HUES6 (cell line): ENCODE measurements at regions not wholly inside any gene's neighbourhood (a gene's known extent, or its start where the extent isn't known, plus 50 kb on each side); places are given as distances from the start of the nearest gene placed in this dataset.

Experiments
- H3K27ac ChIP-seq: 2 replicates; pipeline ENCODE4 v1.7.0; 2013; ENCODE audit warnings: low read depth, mild to moderate bottlenecking, low read length, inconsistent platforms
- H3K27me3 ChIP-seq: 2 replicates; pipeline ENCODE4 v1.6.1; 2013; ENCODE audit warnings: low read length; ENCODE audit not compliant: control insufficient read depth, insufficient read depth
- H3K36me3 ChIP-seq: 2 replicates; pipeline ENCODE4 v1.6.1; 2013; ENCODE audit warnings: low read length; ENCODE audit not compliant: control insufficient read depth, insufficient read depth
- H3K4me1 ChIP-seq: 2 replicates; pipeline ENCODE4 v1.6.1; 2013; ENCODE audit warnings: low read length; ENCODE audit not compliant: control insufficient read depth, insufficient read depth
- H3K4me3 ChIP-seq: 2 replicates; pipeline ENCODE4 v1.5.1; 2013; ENCODE audit warnings: low read depth, low read length
- H3K9ac ChIP-seq: one replicate; pipeline ENCODE4 v1.6.1; 2013; ENCODE audit warnings: mild to moderate bottlenecking, low read length
- H3K9me3 ChIP-seq: 2 replicates; pipeline ENCODE4 v1.6.1; 2013; ENCODE audit warnings: low read depth, low read length; ENCODE audit not compliant: control insufficient read depth, insufficient read depth

DNA sequence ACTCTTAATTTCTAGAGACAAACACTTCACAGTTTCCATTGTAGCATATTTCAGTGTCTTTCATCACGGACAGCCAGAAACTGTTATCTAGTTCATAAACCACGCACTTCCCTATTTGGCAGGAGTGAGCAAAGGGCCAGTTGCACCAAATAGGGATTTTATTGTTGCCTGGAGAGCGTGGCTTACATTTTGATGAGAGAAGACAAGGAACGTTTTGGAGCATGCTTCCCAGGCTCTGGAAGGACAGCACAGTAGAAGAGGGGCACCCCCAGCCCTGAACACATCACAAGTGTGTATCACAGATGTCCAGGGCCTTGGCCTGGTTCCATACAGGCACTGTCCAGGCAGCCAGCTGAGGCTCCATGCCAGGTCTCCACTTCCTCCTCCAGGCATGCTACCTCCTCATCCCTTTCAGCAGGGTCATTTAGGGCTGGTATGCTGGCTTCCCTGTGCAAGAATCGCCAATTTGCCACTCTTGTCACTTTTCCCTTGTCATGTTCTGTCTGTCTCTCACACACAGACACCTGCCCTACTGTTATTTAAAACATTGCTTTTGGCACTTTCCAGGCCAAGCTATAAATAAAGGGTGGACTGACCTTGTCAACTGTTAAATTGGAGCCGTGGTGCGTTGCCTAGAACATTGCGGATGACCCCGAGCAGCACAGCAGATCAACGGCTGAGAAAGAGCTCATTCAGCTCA is 235.0 kb upstream of the GMDS start:
- Histone ChIP-seq H3K4me1 (no peaks in the 10 kb centered on the region), H3K27ac (no peak overlapping the region), H3K9me3 (peaks cover 28% of the 10 kb centered on the region), H3K4me3 (no peak overlapping the region), H3K36me3 (no peaks in the 10 kb centered on the region), H3K9ac (no peak overlapping the region), H3K27me3 (no peaks in the 10 kb centered on the region)

DNA sequence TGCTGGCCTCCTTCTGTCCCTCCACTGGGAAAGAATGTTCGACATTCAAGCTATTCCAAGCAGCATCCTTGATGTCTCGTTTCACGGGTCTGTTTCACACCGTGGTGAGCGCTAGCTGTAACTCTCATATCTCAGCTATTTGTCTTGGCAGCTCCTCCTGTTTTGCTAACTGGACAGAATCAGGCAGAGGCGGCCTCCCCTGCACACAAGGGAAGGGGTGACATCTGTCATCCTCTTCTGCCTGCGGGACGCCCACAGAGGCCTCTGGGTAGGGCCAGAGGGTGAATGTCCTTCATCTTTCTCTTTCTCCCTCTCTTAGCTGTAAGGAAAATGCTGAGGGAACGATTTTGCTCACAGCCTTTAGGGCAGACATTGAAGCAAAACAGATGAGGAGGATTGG is 232.8 kb upstream of the GMDS start:
- Histone ChIP-seq H3K9me3 (peaks cover 18% of the 10 kb centered on the region), H3K4me1 (no peaks in the 10 kb centered on the region), H3K9ac (no peak overlapping the region), H3K27ac (no peak overlapping the region), H3K36me3 (no peaks in the 10 kb centered on the region), H3K4me3 (no peak overlapping the region), H3K27me3 (no peaks in the 10 kb centered on the region)

DNA sequence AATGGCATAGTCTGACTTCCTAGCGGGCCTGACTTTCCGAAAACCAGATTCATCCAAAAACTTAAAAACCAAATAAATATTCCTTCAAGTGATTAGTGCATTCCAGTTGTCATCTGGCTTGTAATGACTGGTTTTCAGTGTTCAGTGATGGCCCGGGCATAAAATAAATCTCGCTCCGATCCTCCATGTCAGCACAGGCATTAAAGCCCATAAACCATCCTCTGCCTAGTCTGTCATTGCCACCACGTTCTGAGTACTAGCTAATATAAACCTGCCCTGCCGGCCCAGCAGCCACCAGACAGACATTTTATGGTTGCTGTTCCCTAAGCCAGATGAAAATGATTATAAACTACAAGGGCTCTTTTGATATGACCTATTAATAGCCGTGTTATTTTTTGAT is 232.3 kb upstream of the GMDS start:
- Histone ChIP-seq H3K4me3 (no peak overlapping the region), H3K9me3 (peaks cover 14% of the 10 kb centered on the region), H3K27ac (no peak overlapping the region), H3K4me1 (no peaks in the 10 kb centered on the region), H3K9ac (no peak overlapping the region), H3K27me3 (no peaks in the 10 kb centered on the region), H3K36me3 (no peaks in the 10 kb centered on the region)

DNA sequence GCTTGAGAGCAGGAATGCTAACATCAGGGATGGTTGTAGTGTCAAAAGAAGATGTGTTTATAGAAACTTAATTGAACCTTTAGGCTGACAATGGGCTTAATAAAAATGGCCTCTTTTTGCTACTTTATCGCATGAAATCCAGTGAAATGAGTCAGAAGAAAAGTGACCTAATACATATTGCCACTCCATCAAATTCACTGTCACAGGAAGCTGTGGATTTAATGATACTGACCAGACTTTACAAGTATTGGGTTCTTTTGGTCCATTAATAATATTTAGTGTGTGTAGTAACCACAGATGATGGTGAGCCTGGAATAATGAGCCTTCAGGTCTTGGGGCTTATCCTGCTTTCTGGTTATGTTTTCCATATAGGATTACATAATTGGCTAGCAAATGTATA is 231.8 kb upstream of the GMDS start:
- H3K27ac ChIP-seq = no peak overlapping the region
- no peak overlapping the region for H3K4me3 ChIP-seq
- no peaks in the 10 kb centered on the region for H3K4me1 ChIP-seq
- no peaks in the 10 kb centered on the region for H3K27me3 ChIP-seq
- peaks cover 10% of the 10 kb centered on the region for H3K9me3 ChIP-seq
- H3K36me3 ChIP-seq = no peaks in the 10 kb centered on the region
- no peak overlapping the region for H3K9ac ChIP-seq

DNA sequence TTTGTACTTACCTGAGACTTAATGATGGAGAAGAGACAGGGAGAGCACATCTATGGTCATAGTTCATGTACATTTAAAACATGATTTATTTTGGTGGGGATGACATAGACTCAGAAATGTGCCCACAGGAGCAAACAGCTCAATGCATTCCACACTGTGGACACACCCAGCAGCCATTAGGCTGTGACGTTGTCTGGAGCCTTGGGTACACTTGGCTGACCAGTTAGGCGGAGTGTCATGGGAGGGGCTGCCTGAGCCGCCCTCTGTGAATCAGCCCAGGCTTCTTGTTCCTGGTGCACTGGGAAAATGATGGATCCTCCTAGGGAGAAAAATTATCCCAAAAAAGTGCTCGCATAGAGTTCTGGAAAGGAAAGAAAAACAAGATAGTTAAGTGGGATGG is 231.0 kb upstream of the GMDS start:
- Histone ChIP-seq H3K27ac (no peak overlapping the region), H3K9ac (no peak overlapping the region), H3K36me3 (no peaks in the 10 kb centered on the region), H3K4me3 (no peak overlapping the region), H3K27me3 (no peaks in the 10 kb centered on the region), H3K9me3 (peaks cover 3% of the 10 kb centered on the region; the same call in 1 of the 2 replicates), H3K4me1 (no peaks in the 10 kb centered on the region)

DNA sequence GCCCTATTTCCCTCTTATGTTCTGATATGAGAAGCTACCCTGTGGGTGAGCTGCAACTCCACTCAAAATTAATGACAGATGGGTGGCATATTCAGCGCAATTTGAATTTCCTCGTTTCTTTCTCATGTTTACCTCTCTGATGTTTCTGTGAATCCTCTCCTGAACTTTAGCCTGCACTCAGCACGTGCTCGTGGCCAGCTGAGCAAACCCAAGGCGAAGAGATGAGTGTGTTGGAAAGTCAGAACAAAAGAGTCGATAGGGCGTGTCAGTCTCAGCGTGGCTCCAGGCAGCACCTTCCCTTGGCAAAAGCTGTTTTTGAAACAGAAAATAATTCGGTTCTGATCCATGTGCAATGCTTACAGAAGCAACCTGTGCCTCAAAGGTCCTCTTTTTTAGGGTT is 226.1 kb upstream of the GMDS start:
- no peak overlapping the region for H3K4me3 ChIP-seq
- no peaks in the 10 kb centered on the region for H3K9me3 ChIP-seq
- peaks cover 26% of the 10 kb centered on the region for H3K4me1 ChIP-seq
- H3K27me3 ChIP-seq = peaks cover 26% of the 10 kb centered on the region
- no peak overlapping the region for H3K27ac ChIP-seq
- no peaks in the 10 kb centered on the region for H3K36me3 ChIP-seq
- H3K9ac ChIP-seq = no peak overlapping the region

DNA sequence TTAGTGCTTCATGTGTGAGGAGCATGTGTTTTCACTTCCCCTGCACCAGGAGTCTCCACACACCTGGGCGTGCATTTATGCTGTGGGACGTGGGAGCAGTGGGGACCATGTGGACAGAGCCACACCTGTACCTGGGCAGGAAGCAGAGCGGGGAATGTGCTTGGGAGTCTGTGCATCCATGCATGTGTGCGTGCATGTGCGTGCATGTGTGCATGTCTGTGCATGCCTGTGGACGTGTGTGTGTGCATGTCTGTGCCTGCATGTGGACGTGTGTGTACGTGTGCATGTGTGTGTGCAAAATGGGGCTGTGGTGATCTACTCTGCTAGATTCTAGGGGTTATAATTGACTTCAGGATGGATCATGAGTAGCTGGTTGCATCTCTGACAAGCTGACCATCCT is 224.0 kb upstream of the GMDS start:
- Histone ChIP-seq H3K9ac (no peak overlapping the region), H3K9me3 (no peaks in the 10 kb centered on the region), H3K27me3 (peaks cover 27% of the 10 kb centered on the region), H3K27ac (no peak overlapping the region), H3K4me3 (no peak overlapping the region), H3K36me3 (no peaks in the 10 kb centered on the region), H3K4me1 (peaks cover 28% of the 10 kb centered on the region)

DNA sequence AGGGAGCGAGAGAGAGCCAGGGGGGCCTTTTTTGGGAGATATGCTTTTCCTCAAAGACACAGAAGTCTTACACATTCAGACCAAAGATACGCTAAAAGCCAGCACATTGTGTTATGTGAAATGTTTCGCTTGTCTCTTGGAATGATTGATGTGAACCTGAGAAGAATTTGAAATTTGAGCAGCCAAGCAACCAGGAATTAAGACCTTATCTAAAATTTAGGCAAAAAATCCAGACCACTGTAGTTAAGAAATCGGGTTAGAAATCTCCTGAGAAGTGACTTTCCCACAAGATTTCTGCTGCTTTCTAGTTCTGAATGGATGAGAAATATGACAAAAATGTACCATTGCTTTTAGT is 223.2 kb upstream of the GMDS start:
- Histone ChIP-seq H3K27ac (no peak overlapping the region), H3K9ac (no peak overlapping the region), H3K9me3 (no peaks in the 10 kb centered on the region), H3K36me3 (no peaks in the 10 kb centered on the region), H3K4me3 (peak overlapping the region; percentile 53), H3K27me3 (peaks cover 27% of the 10 kb centered on the region), H3K4me1 (peaks cover 28% of the 10 kb centered on the region)

DNA sequence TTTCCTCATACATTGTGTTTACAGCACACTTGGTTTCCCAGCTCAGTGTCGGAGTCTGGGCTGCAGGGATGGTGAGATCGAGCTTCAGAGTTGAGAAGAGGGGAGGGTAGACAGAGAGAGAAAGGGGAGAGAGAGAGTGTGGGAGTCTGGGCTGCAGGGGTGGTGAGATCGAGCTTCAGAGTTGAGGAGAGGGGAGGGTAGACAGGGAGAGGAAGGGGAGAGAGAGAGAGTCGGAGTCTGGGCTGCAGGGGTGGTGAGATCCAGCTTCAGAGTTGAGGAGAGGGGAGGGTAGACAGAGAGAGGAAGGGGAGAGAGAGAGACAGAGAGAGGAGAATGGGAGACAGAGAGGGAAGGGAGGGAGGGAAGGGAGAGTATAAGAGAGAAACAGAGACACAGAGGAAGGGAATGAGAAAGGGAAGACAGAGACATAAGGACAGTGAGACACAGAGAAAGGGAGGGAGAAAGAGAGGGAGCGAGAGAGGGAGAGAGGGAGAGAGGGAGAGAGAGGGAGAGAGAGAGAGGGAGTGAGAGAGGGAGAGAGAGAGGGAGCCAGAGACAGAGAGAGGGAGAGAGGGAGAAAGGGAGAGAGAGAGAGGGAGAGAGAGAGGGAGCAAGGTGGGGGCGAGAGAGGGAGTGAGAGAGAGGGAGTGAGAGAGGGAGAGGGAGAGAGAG is 222.7 kb upstream of the GMDS start:
- H3K4me1 ChIP-seq = peaks cover 28% of the 10 kb centered on the region
- H3K4me3 ChIP-seq = peak overlapping the region; percentile 53
- H3K27me3 ChIP-seq = peaks cover 27% of the 10 kb centered on the region
- H3K9ac ChIP-seq = no peak overlapping the region
- H3K36me3 ChIP-seq = no peaks in the 10 kb centered on the region
- H3K9me3 ChIP-seq = no peaks in the 10 kb centered on the region
- no peak overlapping the region for H3K27ac ChIP-seq

DNA sequence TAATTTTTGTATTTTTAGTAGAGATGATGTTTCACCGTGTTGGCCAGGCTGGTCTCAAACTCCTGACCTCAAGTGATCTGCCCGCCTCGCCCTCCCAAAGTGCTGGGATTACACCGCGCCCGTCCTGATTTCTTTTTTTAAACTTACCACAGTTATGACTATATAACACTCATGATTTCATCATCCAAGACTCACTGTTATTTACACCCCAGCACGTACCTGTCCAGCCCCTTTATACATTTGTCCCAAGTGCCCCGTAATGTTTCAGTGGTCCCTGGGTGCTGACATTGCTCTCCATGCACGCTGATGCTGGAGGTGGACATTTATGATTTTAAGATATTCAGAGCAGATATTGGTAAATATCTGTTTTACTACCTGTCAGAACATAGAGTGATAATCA is 219.9 kb upstream of the GMDS start:
- Histone ChIP-seq H3K27ac (no peak overlapping the region), H3K4me3 (no peak overlapping the region), H3K36me3 (no peaks in the 10 kb centered on the region), H3K9me3 (no peaks in the 10 kb centered on the region), H3K9ac (no peak overlapping the region), H3K27me3 (peaks cover 27% of the 10 kb centered on the region), H3K4me1 (peaks cover 28% of the 10 kb centered on the region)

DNA sequence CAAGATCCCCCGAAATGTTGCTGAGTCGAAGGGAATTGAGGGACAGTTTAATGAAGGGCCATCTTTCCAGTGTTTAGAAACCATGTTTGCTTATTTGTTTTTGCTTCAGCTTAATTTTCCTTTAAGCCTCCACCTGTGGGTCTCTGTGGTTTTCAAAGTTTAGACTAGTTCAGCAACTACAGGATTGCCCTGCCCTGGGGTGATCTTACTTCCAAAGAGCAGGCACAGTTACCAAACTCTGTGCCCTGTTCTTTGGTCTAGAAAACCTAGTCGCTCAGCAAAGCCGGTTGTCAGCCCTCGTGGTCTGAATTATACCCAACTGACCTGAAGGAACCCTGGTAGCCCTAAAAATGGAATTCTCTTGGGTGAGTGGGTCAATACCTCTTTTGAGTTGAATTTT is 219.2 kb upstream of the GMDS start:
- Histone ChIP-seq H3K27me3 (peaks cover 27% of the 10 kb centered on the region), H3K4me1 (peaks cover 28% of the 10 kb centered on the region), H3K9ac (no peak overlapping the region)

More for the DNA sequence above, 219.2 kb upstream of the GMDS start:
- Histone ChIP-seq H3K9me3 (no peaks in the 10 kb centered on the region), H3K36me3 (no peaks in the 10 kb centered on the region), H3K27ac (no peak overlapping the region), H3K4me3 (no peak overlapping the region)
